ENCODE measurements at regions not wholly inside any gene's neighbourhood (a gene's known extent, or its start where the extent isn't known, plus 50 kb on each side); places are given as distances from the start of the nearest gene placed in this dataset.

- DNase-seq (ENCODE audit: insufficient read length), result no peak
- TF ChIP-seq POLR2A (IDR thresholded peaks at IDR 0.05; ENCODE audit: low read depth, low read length) (no peak), POLR2AphosphoS5 (IDR thresholded peaks at IDR 0.05; ENCODE audit: low read depth, low read length) (no peak), TAF1 (IDR thresholded peaks at IDR 0.05; ENCODE audit: borderline replicate concordance, low read depth, low read length) (no peak)
- FAIRE-seq, result no peak
These were observed 196.7 kb upstream of the PFKP start for GRCh38 chr10:2870654-2871053.

- DNase-seq (ENCODE audit: insufficient read length) (no peak), FAIRE-seq (no peak)
- no peak for TF ChIP-seq POLR2A (IDR thresholded peaks at IDR 0.05; ENCODE audit: low read depth, low read length)
- no peak for TF ChIP-seq TAF1 (IDR thresholded peaks at IDR 0.05; ENCODE audit: borderline replicate concordance, low read depth, low read length)
- TF ChIP-seq POLR2AphosphoS5 (IDR thresholded peaks at IDR 0.05; ENCODE audit: low read depth, low read length), result no peak
These were observed 199.5 kb upstream of the PFKP start for GRCh38 chr10:2867788-2868299.

DNA sequence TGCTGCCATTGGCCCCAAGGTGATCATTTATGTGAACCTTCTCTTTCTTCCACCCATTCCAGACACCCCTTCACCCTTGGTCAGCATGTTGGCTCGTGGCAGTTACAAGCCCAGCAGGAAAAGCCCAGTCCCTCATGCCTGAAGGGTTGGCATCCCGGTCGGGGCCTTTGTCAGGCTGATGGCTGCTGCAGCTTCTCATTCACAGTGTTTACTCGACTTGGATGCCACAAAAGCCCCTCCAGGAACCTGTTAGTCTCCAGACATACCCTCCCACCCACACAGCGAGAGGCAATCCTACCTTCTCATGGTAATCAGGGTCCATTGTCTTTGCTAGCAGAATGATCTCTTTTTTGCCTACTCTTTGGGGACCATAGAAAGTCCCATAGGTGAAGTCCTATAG, 200.8 kb upstream of the PFKP start:
- DNase-seq (ENCODE audit: insufficient read length), result no peak
- FAIRE-seq, result no peak
- TF ChIP-seq POLR2A (IDR thresholded peaks at IDR 0.05; ENCODE audit: low read depth, low read length) (no peak), TAF1 (IDR thresholded peaks at IDR 0.05; ENCODE audit: borderline replicate concordance, low read depth, low read length) (no peak), POLR2AphosphoS5 (IDR thresholded peaks at IDR 0.05; ENCODE audit: low read depth, low read length) (no peak)

GRCh38 chr10:2861632-2862210, 205.6 kb upstream of the PFKP start:
- TF ChIP-seq TAF1 (IDR thresholded peaks at IDR 0.05; ENCODE audit: borderline replicate concordance, low read depth, low read length), result no peak
- FAIRE-seq (no peak), DNase-seq (ENCODE audit: insufficient read length) (no peak)

- TF ChIP-seq POLR2A (IDR thresholded peaks at IDR 0.05; ENCODE audit: low read depth, low read length) (no peak), POLR2AphosphoS5 (IDR thresholded peaks at IDR 0.05; ENCODE audit: low read depth, low read length) (no peak), TAF1 (IDR thresholded peaks at IDR 0.05; ENCODE audit: borderline replicate concordance, low read depth, low read length) (no peak)
- FAIRE-seq (no peak), DNase-seq (ENCODE audit: insufficient read length) (no peak)
These were observed 208.9 kb upstream of the PFKP start for GRCh38 chr10:2858452-2858851.

DNA sequence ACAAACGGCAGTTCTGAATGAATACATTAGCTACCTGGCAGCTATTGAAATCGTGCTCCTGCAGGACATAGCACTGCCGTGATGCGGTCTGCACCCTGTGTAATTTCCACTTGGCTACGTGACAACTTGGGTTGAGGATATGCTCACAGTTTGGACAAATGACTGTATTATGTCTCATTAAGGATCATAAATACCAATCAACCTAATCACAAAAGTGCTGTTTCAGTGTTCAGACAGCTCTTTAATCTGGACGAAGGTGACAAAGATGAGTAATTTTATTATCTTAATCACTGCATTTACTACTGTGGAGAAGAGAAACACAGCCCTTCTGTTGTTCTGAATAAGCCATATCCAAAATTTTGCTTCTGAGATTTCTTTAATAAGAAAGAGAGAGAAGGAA, 210.8 kb upstream of the PFKP start:
- no peak for FAIRE-seq
- no peak for DNase-seq (ENCODE audit: insufficient read length)
- no peak for TF ChIP-seq TAF1 (IDR thresholded peaks at IDR 0.05; ENCODE audit: borderline replicate concordance, low read depth, low read length)
- no peak for TF ChIP-seq POLR2AphosphoS5 (IDR thresholded peaks at IDR 0.05; ENCODE audit: low read depth, low read length)
- TF ChIP-seq POLR2A (IDR thresholded peaks at IDR 0.05; ENCODE audit: low read depth, low read length), result no peak

GRCh38 chr10:2852574-2853323, 214.6 kb upstream of the PFKP start:
- FAIRE-seq (no peak), DNase-seq (ENCODE audit: insufficient read length) (no peak)
- TF ChIP-seq POLR2A (IDR thresholded peaks at IDR 0.05; ENCODE audit: low read depth, low read length), result no peak
- TF ChIP-seq POLR2AphosphoS5 (IDR thresholded peaks at IDR 0.05; ENCODE audit: low read depth, low read length), result no peak
- TF ChIP-seq TAF1 (IDR thresholded peaks at IDR 0.05; ENCODE audit: borderline replicate concordance, low read depth, low read length), result no peak

DNA sequence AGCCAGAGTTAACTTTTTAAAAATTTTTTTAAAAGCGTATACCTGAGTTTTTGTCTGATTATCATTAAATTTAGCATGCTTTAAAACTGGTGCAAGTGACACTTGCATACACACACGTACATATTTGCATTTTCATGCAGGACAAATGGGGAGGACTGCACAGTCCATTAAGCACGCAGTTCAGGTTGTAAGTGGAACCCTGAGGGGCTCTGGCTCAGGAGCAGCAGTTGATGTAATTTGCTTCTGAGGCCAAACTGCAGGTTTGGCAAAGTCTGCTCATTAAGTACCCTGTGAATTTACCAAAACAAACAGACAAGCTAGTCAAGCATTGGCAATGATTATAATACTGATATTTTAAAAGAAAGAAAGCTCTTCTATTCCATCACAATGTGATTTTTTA, 215.8 kb upstream of the PFKP start:
- DNase-seq (ENCODE audit: insufficient read length) (no peak), FAIRE-seq (no peak)
- TF ChIP-seq TAF1 (IDR thresholded peaks at IDR 0.05; ENCODE audit: borderline replicate concordance, low read depth, low read length) (no peak), POLR2A (IDR thresholded peaks at IDR 0.05; ENCODE audit: low read depth, low read length) (no peak), POLR2AphosphoS5 (IDR thresholded peaks at IDR 0.05; ENCODE audit: low read depth, low read length) (no peak)

DNA sequence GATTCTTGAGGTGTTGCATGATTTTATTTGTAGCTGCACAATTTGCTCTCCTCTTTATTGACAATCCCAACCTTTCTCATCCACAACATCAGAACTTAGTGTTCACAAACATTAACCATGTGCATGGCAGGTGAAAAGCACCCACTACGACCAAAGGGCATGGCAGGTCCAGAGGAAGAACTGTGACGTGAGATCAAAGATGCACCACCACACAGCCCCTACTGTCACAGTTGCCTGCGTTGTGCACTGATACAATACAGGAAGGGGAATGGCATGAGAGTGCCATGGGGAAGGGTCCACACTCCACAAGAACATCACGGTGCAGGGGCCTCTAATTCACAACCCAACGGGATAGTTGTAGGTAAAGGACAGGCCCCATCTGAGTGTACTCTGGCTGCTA, 217.1 kb upstream of the PFKP start:
- TF ChIP-seq TAF1 (IDR thresholded peaks at IDR 0.05; ENCODE audit: borderline replicate concordance, low read depth, low read length) (no peak), POLR2A (IDR thresholded peaks at IDR 0.05; ENCODE audit: low read depth, low read length) (no peak)
- FAIRE-seq, result no peak
- DNase-seq (ENCODE audit: insufficient read length), result no peak

DNA sequence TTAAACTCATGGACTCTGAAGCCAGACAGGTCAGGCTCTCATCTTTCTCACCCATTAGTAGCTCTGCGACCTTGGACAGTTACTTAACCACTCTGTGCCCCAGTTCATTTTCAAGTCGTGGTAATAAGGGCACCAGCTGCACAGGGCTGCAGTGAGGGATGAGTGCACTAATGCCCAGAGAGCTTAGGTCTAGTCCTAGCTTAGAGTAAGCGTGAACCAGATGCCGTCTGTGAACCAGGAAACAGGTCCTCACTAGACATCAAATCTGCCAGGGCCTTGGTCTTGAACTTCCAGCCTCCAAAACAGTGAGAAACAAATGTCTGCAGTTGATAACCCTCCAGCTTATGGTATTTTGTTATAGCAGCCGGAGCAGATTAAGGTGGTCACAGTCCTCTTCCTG, 222.4 kb upstream of the PFKP start:
- no peak for DNase-seq (ENCODE audit: insufficient read length)
- TF ChIP-seq TAF1 (IDR thresholded peaks at IDR 0.05; ENCODE audit: borderline replicate concordance, low read depth, low read length) (no peak), POLR2AphosphoS5 (IDR thresholded peaks at IDR 0.05; ENCODE audit: low read depth, low read length) (no peak), POLR2A (IDR thresholded peaks at IDR 0.05; ENCODE audit: low read depth, low read length) (no peak)
- no peak for FAIRE-seq

DNA sequence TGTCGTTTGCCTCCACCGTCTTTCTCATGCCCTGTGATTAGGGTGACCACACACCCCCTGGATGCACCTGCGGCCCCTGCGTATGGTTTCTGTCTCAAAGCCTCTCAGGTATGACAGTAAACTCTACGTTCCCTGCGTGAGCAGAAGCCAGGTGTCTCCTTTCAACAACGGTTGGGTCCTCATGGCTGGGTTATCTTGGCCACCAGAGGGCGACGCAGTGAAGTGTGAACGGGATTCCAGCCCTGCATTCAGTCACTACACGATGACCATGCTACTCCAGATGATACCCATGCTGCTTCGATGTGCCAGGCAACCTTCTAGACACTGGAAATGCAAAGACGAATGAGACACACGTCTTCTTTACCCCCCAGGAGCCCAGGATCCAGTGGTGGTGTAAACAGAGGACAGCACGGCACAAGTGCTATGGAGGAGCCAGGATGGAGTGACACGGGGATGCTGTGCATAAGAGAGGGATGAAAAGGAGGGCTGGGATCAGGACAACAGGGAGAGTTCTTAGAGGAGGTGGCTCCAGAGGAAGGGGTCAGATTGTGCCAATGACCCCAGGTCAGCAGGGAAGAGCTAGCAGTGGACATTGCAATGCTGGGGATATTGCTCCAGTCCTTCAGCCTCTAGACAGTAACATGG, 228.1 kb upstream of the PFKP start:
- FAIRE-seq, result no peak

DNA sequence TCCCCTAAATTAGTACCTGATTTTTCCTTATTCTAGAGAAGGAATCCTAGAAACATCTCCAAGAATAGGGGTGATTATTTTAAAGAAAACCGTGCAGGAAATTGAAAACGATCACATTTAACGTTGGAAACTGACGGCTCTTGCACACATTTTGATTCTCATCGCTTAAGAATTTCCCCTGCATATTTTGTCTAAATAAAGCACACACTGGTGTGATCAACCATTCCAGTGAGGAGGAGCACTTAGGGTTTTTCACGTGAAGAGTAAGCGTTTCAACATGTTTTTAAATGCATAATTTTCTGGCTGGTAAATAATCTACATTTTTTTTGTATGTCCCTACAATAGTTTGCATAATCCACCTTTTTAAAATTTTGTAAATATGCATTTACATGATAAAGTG, 229.7 kb upstream of the PFKP start:
- FAIRE-seq, result no peak
- no peak for TF ChIP-seq TAF1 (IDR thresholded peaks at IDR 0.05; ENCODE audit: borderline replicate concordance, low read depth, low read length)
- no peak for TF ChIP-seq POLR2A (IDR thresholded peaks at IDR 0.05; ENCODE audit: low read depth, low read length)
- TF ChIP-seq POLR2AphosphoS5 (IDR thresholded peaks at IDR 0.05; ENCODE audit: low read depth, low read length), result no peak
- DNase-seq (ENCODE audit: insufficient read length), result no peak

More for the DNA sequence above, 228.1 kb upstream of the PFKP start:
- DNase-seq (ENCODE audit: insufficient read length), result peak; percentile 19
- no peak for TF ChIP-seq POLR2A (IDR thresholded peaks at IDR 0.05; ENCODE audit: low read depth, low read length)

All from GM12892 (cell line).